HG03039 (cell line): ENCODE measurements at regions not wholly inside any gene's neighbourhood (a gene's known extent, or its start where the extent isn't known, plus 50 kb on each side); places are given as distances from the start of the nearest gene placed in this dataset.

Experiments
- ATAC-seq: cut with Tn5 transposase; IDR thresholded peaks from one replicate; pipeline ENCODE4 v1.9.1; 2021; ENCODE audit warnings: mild to moderate bottlenecking, moderate library complexity; ENCODE audit not compliant: unreplicated experiment

DNA sequence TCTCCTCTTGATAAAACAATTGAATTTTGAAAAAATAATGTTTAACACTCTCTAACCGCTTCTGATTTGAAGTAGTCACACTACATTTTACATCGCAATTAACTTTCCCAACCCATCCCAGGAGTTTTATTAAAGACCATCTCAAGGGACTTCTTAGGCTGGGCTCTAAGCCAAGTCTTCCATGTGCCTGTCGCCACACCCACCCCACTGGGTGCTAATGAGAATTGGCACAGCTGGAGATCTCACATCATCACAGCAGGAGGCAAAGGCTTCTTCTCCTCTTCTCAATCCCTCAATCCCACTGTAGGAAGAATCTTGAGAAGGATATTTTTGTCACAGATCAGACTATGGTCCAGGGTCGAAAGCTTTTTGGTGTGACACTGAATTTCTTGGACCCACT, 328.9 kb downstream of the NUF2 start:
- ATAC-seq: no peak

GRCh38 chr1:163652441-163652840, 330.7 kb downstream of the NUF2 start:
- ATAC-seq: no peak

DNA sequence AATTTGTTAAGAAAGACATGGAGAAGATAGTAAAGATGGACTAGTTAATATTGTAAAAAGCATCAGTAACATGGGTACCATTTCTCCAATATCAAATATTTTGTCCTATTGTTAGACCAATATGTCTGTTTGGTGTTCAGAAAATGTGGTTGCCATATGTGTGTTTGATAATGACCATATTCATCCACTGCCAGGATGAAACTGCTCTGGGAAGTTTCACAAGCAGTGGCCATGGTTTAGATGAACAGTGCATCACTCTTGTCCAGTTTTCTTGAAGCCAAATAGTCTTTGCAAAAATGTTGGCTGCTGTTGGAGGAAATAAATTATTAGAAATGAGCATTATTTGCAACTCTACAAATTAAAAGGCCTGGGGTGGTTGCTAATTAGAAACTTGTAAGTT, 333.8 kb downstream of the NUF2 start:
- no peak for ATAC-seq

- ATAC-seq: no peak
Observed at GRCh38 chr1:163656095-163656759, 334.5 kb downstream of the NUF2 start.

DNA sequence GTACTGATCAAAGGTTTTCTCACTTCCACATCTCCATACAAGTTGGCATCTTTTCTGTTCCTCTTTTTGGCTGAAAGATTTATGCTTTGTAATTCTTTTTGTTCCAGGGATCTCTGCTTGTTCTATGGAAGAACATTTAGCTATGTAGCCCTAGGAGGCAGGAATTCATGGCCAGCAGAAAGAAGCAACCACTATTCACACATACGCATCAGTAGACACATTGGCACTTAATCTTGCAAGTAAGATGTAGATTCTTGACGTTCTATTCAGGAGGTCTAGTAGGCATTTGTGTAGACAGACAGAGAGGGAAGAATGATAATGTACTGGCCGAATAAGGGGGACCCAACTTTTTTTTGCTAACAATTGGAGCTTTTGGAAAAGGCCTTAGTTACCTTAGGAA, 336.0 kb downstream of the NUF2 start:
- no peak for ATAC-seq

DNA sequence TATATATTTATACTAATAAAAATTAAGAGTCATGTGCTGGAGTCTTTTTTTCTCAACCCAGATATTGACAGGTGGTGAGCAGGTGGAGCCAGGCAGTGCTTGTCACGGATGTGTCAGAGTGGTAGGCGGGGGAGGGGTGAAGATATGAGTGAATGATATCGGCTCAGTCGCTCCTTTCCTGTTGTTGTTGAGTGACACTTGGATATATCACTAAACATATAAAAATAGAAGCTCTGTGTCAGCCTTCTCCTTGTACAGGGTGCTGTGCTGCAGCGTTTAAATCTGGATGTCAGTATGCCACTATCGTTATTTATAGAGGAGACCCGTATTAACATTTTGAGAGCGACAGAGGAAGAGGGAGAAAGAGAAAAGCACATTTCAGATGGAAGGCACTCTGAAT, 339.6 kb downstream of the NUF2 start:
- ATAC-seq: no peak

GRCh38 chr1:163664671-163665335, 343.0 kb downstream of the NUF2 start:
- ATAC-seq: no peak

GRCh38 chr1:163668472-163668871, 346.7 kb downstream of the NUF2 start:
- no peak for ATAC-seq

GRCh38 chr1:163670989-163671757, 349.4 kb downstream of the NUF2 start:
- no peak for ATAC-seq

DNA sequence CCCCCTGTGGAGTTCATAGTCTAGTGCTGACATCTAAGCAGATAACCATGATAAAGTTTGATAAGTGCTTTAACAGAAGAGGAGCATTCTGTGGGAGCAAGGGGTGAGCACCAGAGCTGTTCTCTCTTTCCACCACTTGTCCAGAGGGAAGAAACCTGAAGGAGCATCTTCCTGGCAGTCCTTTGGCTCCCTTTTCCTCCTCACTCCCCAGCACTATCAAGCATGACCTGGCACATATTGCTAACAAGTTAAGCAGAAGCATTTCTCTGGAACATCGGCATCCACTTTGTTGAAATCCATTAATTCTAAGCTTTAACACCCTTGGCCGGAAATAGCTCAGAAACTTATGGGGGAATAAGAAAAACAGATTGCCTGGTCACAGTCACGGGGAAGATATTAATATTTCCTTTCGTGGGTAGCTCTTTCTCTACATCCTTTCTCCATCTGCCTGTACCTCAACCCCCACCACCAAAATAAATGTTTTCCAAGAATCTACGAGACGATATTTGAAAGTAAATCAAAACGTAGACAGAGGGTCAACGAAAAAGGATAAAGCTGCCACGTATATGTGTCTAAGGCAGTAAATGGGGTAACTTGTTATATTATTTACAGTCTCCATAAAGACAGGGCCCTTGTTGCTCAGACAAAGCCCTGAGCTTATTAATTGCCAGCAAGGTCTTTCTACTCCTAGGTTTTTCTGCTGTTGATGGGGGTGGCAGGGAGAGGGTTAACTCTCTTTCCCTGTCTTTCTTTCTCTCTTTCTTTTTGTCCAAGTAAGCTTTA, 351.4 kb downstream of the NUF2 start:
- no peak for ATAC-seq

- ATAC-seq: no peak
Observed at GRCh38 chr1:163673759-163674151, 352.0 kb downstream of the NUF2 start.

GRCh38 chr1:163674236-163674635, 352.5 kb downstream of the NUF2 start:
- no peak for ATAC-seq

GRCh38 chr1:163684785-163685184, 363.0 kb downstream of the NUF2 start:
- no peak for ATAC-seq

- no peak for ATAC-seq
Observed at GRCh38 chr1:163692266-163692665, 370.5 kb downstream of the NUF2 start.

GRCh38 chr1:163697137-163697536, 375.4 kb downstream of the NUF2 start:
- peak; percentile 77 for ATAC-seq

DNA sequence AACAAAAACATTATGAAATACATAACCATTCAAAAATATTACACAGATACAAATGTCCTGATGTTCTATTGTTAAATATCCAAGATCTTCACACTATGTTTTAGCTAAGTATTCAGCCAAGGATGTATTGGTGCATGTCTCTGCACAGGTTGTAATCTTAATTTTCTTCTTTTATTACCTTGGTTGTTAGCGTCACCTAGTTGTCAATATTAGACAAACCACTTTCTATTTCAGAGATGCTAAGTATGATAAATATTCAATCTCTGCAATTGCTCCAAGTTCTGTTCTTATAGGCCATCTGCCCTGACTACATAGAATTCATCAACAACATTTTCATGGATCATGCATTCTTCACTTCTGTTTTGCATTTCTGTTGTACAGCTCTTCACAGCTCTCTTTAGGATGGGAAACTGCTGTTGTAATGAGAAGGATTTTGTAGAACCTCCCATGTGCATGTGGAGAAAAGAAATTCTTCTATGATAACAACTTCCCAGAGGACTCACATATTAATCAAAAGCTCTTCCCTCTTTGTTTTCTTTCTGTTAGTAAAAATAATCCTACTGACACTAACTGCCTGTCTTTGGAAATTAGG, 380.1 kb downstream of the NUF2 start:
- no peak for ATAC-seq

DNA sequence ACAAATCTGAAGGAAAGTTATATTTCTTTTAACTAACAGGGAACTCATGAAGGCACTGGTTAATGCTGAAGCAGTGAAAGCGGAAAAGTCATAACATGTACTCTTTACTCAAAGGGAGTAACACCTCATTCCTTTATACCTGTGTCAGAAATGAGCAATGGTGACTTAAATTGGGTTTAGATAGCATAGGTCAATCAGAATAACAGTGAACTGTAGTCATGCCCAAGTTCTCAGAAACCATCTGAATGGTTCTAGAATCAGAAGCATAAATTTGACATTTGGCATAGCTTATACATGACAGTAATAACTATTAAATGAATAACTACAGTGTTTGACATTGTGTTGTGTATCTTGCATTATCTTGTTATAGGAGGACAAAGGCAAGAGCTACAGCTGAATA, 382.0 kb downstream of the NUF2 start:
- no peak for ATAC-seq

GRCh38 chr1:163706915-163707314, 385.2 kb downstream of the NUF2 start:
- ATAC-seq: no peak

DNA sequence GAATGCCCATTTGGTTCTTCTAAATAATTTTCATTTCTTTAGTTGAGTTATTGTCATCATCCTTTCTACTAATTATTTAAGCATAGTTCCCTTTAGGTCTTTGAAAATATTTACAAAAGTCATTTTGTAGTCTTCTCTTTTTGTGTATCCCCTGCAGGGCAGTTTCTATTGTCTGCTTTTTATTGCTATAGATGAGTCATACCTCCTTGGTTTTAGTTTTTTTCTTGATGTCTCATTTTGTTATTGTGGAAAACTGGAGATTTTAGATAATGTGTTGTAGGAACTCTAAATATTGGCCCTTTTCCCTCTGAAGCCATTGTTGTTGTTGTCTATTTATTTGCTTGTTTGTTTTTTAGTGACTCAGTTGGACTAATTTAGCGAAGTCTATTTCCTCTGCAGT, 387.9 kb downstream of the NUF2 start:
- no peak for ATAC-seq

DNA sequence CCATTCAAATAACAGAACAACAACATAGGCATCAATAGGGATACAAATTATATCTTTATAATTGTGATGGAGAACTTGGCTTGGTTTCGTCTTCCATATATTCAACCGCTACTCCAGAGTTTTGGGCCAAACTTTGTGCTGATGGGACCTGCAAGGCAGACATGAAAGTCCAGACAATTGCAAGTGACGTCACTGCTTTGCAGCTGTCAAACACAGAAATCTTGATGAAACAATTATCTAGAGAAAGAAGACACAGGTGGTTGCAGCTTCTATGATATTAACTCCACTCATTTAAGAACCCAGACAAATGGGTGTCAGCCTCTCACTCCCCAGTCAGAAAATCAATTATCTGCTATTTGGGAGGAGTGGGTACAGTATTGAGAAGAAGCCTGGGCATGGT, 390.6 kb downstream of the NUF2 start:
- ATAC-seq: no peak

DNA sequence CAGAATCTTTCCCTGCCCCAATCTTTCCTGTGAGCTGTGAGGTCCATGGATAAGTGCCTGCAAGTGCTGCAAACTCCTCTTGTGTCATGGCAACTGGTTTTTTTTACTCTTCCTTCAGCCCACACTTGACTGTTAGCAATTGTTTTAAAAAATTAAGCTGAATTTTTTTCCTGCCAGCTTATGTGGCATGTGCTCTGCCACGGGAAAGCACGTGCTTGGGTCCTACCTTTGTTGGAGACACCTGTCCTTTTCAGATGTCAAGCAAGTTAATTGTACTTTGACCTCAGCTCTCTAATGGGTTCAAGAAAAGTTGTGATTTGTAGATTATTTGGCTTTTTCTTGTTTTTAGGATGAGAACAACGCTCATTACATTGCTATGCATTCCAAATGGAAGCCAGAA, 398.5 kb downstream of the NUF2 start:
- ATAC-seq: no peak
